Prostate gland (tissue), 2 donors: ENCODE measurements at regions not wholly inside any gene's neighbourhood (a gene's known extent, or its start where the extent isn't known, plus 50 kb on each side); places are given as distances from the start of the nearest gene placed in this dataset.

Experiments used
- CTCF ChIP-seq, 4 experiments: fragments of 200-600 bp in 2 of 4; fragments of 450-650 bp in 2 of 4; sonication (generic) in 2 of 4; IDR thresholded peaks; 1 replicate in 3 of 4; 2 replicates in 1 of 4; pipeline ENCODE4 v1.5.1; 2016 to 2019; ENCODE audit warnings: antibody characterized with exemption in 4 of 4, mild to moderate bottlenecking in 2 of 4, moderate library complexity in 2 of 4
- POLR2A ChIP-seq: fragments of 450-650 bp; IDR thresholded peaks from one replicate; pipeline ENCODE4 v1.6.1; 2016; ENCODE audit warnings: antibody characterized with exemption, mild to moderate bottlenecking
- POLR2AphosphoS5 ChIP-seq: sonication (generic); formaldehyde crosslinking; IDR thresholded peaks from one replicate; pipeline ENCODE4 v1.6.1; 2017; ENCODE audit warnings: antibody characterized with exemption

GRCh38 chr3:177826253-177826652, 629.0 kb upstream of the TBL1XR1 start:
- TF ChIP-seq CTCF (IDR thresholded peaks at IDR 0.05): no peak
- no peak for TF ChIP-seq POLR2AphosphoS5
- TF ChIP-seq POLR2A: no peak
